ENCODE measurements at regions not wholly inside any gene's neighbourhood (a gene's known extent, or its start where the extent isn't known, plus 50 kb on each side); places are given as distances from the start of the nearest gene placed in this dataset.

DNA sequence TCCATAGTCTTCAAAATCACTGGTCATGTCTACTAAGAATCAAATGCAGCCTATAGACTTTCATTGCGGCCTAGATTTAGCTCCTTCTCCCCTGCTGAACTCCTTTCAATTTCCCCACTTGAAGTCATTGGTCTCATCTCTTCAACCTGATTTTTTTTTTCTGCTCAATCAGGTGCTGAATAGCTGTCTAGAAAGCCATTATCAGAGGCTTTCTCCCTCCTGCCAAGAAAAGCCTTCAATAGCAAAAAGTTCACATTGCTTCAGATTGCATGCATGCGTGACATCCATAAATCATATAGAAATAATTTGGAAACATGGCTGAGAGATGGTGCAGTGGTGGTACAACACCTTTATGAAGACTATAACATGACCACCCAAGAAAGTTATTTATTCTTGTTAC, 316.2 kb downstream of the PLK2 start:
- DNase-seq: no peak

GRCh38 chr5:58143181-58143580, 316.7 kb downstream of the PLK2 start:
- no peak for DNase-seq

- DNase-seq: no peak
These were observed 321.1 kb downstream of the PLK2 start for GRCh38 chr5:58138791-58139190.

- DNase-seq: no peak
These were observed 323.5 kb downstream of the PLK2 start for GRCh38 chr5:58136406-58136805.

DNA sequence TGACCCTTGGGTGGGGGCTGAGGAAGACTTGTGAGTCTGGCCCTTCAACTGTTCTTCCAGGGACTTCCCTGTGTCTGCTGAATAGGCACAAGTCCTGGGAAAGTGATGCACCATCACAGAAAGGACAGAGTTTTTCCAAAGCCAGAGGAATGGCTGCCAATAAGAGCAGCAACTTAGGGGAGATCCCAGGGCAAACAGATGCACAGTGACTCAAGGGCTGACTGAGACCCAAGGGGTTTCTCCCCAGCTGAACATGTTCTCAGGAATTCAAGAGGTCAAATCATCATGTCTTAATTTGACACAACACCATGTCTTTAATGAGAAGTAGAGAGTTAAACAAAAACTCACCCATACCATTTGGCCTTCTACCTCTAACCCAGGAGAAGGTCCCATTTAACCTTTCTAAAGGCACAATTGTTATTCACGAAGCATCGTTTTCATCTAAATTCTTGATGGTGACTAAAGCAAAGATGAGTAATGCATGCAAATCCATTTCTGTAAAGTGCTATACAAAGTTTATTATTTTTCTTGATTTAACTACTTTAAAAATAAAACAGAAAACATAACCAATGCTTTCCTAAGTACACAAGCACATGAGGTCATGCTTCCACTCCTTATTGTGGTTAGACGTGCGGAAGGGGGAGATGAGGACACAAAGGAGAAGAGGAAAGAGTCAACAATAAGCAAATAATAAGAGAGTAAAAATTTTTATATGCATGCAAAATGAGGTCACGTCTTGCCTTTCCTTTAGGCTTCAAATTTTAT, 324.1 kb downstream of the PLK2 start:
- no peak for DNase-seq

GRCh38 chr5:58133631-58134296, 326.1 kb downstream of the PLK2 start:
- no peak for DNase-seq

DNA sequence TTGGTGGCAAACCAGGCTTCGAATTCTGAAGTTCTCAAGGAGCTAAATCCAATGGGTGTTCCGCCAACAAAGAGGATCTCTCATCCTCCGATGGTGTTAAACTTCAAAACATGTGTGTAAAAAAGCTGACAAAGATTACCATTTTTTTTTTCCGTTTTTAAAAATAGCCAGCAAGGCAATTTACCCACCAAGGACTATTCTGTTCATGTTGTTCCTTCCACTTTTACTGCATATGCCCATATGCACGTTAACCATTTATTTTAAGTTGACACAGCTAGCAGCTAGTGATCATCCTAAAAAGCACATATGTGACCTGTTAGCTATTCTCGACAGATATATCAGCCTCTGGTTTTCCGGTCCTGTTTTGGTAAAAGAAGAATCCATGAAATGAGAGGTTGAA, 326.7 kb downstream of the PLK2 start:
- DNase-seq: no peak

DNA sequence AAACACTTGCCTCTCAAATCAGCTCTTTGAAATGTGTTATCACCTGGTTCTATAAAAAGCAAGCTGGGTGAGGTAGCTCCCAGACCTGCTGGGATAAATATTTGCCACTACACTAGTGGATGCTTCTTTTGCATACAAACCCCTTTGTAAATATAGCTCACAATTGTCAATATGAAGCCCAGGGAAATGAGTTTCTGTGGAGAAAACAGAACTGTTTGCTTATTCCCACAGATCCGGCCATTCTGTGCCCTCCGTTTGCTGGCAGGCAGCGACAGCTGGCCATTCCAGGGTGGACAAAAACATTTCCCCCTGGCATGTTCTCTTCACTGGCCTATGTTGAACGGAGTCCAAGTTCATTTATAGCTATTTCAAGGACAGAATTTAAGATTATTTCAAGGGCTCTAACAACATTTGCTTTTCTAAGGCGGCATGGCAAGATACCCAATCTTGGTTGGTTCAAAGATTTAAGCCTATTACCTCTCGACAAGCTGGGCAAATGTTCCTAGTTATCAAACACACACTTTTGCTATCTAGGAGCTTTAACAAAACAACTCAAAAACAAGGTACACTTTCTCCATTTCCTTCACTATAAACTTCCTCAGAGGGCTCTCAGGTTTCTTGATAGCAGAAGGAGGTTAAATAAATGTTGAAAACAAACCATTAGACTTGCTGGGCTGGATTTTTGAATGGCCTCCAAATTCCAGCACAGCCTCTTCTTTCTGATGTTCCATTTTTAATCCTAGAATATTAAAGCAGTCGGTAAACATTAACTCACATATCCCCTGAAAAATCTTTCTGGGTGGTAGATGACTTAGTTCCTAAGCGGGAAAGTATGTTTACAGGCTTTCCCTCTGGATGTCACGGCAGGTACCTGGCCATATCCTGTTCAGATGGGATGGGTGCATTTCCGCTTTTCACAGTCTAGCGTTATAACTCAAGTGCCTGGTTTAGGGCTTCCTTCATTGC, 332.3 kb downstream of the PLK2 start:
- DNase-seq: no peak

DNA sequence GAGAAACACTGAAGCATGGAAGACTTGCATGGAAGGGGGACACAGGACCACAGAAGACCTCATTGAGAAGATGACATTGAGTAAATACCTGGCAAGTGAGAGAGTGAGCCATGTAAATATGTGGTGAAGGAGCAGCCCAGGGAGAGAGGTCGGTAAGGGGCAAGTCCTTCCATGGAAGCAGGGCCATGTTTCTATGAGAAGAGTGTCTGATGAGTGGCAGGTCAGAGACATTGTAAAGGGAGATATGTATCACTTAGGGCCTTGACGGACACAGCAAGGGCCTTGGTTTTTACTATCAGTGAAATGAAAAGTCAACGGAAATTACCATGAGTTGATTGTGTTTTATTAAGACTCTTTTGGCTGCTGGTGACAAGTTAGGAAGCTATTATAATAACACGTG, 336.4 kb downstream of the PLK2 start:
- no peak for DNase-seq

GRCh38 chr5:58122848-58123392, 337.0 kb downstream of the PLK2 start:
- no peak for DNase-seq

GRCh38 chr5:58122157-58122556, 337.7 kb downstream of the PLK2 start:
- no peak for DNase-seq

- DNase-seq: no peak
These were observed 338.5 kb downstream of the PLK2 start for GRCh38 chr5:58121391-58121790.

- DNase-seq: no peak
These were observed 342.3 kb downstream of the PLK2 start for GRCh38 chr5:58117542-58117941.

DNA sequence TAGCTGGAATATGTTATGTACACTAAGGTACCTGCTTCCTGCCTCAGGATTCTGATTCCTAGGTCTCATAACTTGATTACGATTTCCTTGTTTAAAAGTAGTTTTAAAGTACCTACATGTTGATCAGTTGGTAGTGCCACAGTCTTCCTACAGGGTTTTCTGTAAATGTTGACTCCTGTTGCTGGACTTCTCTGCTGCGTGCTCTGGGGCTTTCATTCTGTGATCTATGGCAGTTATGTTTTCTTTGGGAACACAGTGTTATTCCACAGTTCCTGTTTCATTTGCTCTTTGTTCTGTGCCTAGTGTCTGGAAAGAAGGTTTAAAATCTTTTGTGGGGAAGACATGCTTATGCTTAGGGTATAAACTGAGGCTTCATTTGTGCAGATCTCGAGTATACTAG, 343.5 kb downstream of the PLK2 start:
- no peak for DNase-seq

- no peak for DNase-seq
These were observed 344.1 kb downstream of the PLK2 start for GRCh38 chr5:58115811-58116210.

- DNase-seq: no peak
These were observed 345.6 kb downstream of the PLK2 start for GRCh38 chr5:58114324-58114723.

GRCh38 chr5:58113172-58113571, 346.7 kb downstream of the PLK2 start:
- DNase-seq: no peak

DNA sequence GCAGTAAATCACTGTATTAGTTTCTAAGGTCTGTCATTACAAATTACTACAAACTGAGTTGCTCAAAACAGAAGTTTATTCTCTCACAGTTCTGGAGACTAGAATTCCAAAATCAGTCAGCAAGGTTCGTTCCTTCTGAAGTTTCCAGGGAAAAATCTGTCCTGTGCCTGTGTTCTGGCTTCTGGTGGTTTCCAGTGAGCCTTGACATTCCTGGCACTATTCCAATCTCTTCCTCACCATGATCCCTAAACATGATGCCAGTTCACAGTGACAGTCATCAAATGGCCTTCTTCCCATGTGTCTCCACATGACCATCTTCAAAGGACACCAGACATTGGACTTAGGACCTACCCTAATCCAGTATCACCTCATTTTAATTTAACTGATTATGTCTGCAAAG, 351.4 kb downstream of the PLK2 start:
- DNase-seq: no peak

- no peak for DNase-seq
These were observed 352.2 kb downstream of the PLK2 start for GRCh38 chr5:58107704-58108103.

DNA sequence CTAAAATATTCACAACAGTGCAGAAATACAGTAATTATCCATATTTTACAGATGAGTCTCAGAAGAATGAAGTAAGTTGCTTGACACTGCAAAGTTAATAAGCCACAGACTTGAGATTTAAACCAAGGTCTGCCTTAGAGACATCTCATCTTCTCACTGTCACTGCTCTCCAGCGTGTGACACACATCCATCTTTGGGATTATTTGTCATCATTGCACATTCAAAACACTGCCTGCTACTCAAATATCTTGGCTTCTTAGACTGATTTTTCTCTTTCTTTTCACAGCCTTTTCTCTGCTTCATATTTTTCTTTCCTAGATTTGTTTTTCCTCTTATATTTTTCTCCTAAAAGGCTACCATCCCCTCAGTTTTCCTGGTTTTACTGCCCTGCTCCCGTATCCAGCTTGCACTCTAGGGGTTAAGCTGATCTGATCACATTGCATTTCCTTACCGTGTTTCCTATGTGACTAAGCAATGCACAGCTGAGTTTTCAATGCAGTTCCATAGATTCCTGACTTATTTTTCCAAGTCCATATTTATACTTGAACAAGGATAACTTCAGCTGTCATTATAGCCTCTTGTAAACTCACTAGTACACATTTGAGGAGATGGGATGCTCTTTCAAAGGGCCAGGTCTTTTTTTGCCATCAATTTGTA, 353.0 kb downstream of the PLK2 start:
- no peak for DNase-seq

GRCh38 chr5:58105836-58106235, 354.1 kb downstream of the PLK2 start:
- no peak for DNase-seq

GRCh38 chr5:58099257-58099656, 360.6 kb downstream of the PLK2 start:
- DNase-seq: no peak

GRCh38 chr5:58094031-58094430, 365.9 kb downstream of the PLK2 start:
- no peak for DNase-seq

Data from NCI-H187 treated with DMSO at 0.1 percent for 48 hours (cell line).